Prostate gland (tissue), 2 donors: ENCODE measurements at regions not wholly inside any gene's neighbourhood (a gene's known extent, or its start where the extent isn't known, plus 50 kb on each side); places are given as distances from the start of the nearest gene placed in this dataset.

Experiments
- DNase-seq: peaks from one replicate; pipeline ENCODE4 v3.0.0-alpha.2; 2019; ENCODE audit warnings: low spot score
- H3K27ac ChIP-seq, 2 donors: fragments of 200-600 bp; sonication (generic); 2 replicates each; pipeline ENCODE4 v1.5.1; 2017 to 2019
- H3K27me3 ChIP-seq: fragments of 200-600 bp; sonication (generic); replicated peaks from 2 replicates; pipeline ENCODE4 v1.5.1; 2019; ENCODE audit not compliant: insufficient read depth
- H3K36me3 ChIP-seq, 2 donors: fragments of 200-600 bp; sonication (generic); 1 replicate in 1 of 2; 2 replicates in 1 of 2; pipeline versions ENCODE4 v1.5.1 to v1.8.1; 2017 to 2019
- H3K4me1 ChIP-seq: fragments of 200-600 bp; sonication (generic); replicated peaks from 2 replicates; pipeline ENCODE4 v1.5.1; 2019
- H3K4me3 ChIP-seq, 2 donors: fragments of 200-600 bp; sonication (generic); 2 replicates each; pipeline ENCODE4 v1.5.1; 2017 to 2019
- H3K9me3 ChIP-seq: fragments of 200-600 bp; sonication (generic); 2 replicates; pipeline ENCODE4 v1.5.1; 2017
- CTCF ChIP-seq, 4 experiments: fragments of 200-600 bp in 2 of 4; fragments of 450-650 bp in 2 of 4; sonication (generic) in 2 of 4; IDR thresholded peaks; 1 replicate in 3 of 4; 2 replicates in 1 of 4; pipeline ENCODE4 v1.5.1; 2016 to 2019; ENCODE audit warnings: antibody characterized with exemption in 4 of 4, mild to moderate bottlenecking in 2 of 4, moderate library complexity in 2 of 4
- POLR2A ChIP-seq: fragments of 450-650 bp; IDR thresholded peaks from one replicate; pipeline ENCODE4 v1.6.1; 2016; ENCODE audit warnings: antibody characterized with exemption, mild to moderate bottlenecking
- POLR2AphosphoS5 ChIP-seq: sonication (generic); formaldehyde crosslinking; IDR thresholded peaks from one replicate; pipeline ENCODE4 v1.6.1; 2017; ENCODE audit warnings: antibody characterized with exemption
- WGBS: methylation state at CpG from one replicate; pipeline ENCODE4 v1.1.5; 2018; 5-methylcytosine and 5-hydroxymethylcytosine counted together
- intact Hi-C: fragments of 100-400 bp; cut with DNase I; formaldehyde crosslinking; loops from one replicate; pipeline ENCODE4 v1.14.2; 2022

- Histone ChIP-seq H3K27ac (no peak overlapping the region), H3K4me1 (no peaks in the 10 kb centered on the region), H3K4me3 (no peak overlapping the region), H3K27me3 (no peaks in the 10 kb centered on the region), H3K9me3 (no peaks in the 10 kb centered on the region), H3K36me3 (no peaks in the 10 kb centered on the region)
- 96% methylated on average over 1 of the region's 1 CpG for WGBS
- TF ChIP-seq CTCF (IDR thresholded peaks at IDR 0.05) (no peak), POLR2A (no peak), POLR2AphosphoS5 (no peak)
- intact Hi-C loops = no loop called here
- DNase-seq = no peak
Observed at GRCh38 chr11:130808541-130808940, 107.7 kb downstream of the SNX19 start.

- H3K9me3 ChIP-seq = no peaks in the 10 kb centered on the region
- H3K36me3 ChIP-seq = no peaks in the 10 kb centered on the region
- 86% methylated on average over 8 of the region's 8 CpGs for WGBS
- no peaks in the 10 kb centered on the region for H3K4me1 ChIP-seq
- no peak overlapping the region for H3K27ac ChIP-seq
- no peak overlapping the region for H3K4me3 ChIP-seq
- H3K27me3 ChIP-seq = no peaks in the 10 kb centered on the region
- no peak for DNase-seq
- intact Hi-C loops = no loop called here
- TF ChIP-seq POLR2AphosphoS5 (no peak), POLR2A (no peak), CTCF (IDR thresholded peaks at IDR 0.05) (no peak)
Observed at GRCh38 chr11:130813196-130813595, 103.1 kb downstream of the SNX19 start.

GRCh38 chr11:130813638-130814037 is 102.6 kb downstream of the SNX19 start:
- TF ChIP-seq CTCF (IDR thresholded peaks at IDR 0.05) (no peak), POLR2A (no peak), POLR2AphosphoS5 (no peak)
- no peaks in the 10 kb centered on the region for H3K4me1 ChIP-seq
- 78% methylated on average over 3 of the region's 3 CpGs for WGBS
- intact Hi-C loops = no loop called here
- no peaks in the 10 kb centered on the region for H3K27me3 ChIP-seq
- no peak overlapping the region for H3K27ac ChIP-seq
- H3K36me3 ChIP-seq = no peaks in the 10 kb centered on the region
- H3K4me3 ChIP-seq = no peak overlapping the region
- no peaks in the 10 kb centered on the region for H3K9me3 ChIP-seq
- no peak for DNase-seq

GRCh38 chr11:130814440-130815096 is 101.7 kb downstream of the SNX19 start:
- WGBS = 77% methylated on average over 4 of the region's 4 CpGs
- H3K27ac ChIP-seq = no peak overlapping the region
- no peaks in the 10 kb centered on the region for H3K27me3 ChIP-seq
- no peak for DNase-seq
- intact Hi-C loops = no loop called here
- no peaks in the 10 kb centered on the region for H3K4me1 ChIP-seq
- no peaks in the 10 kb centered on the region for H3K36me3 ChIP-seq
- no peak overlapping the region for H3K4me3 ChIP-seq
- no peak for TF ChIP-seq POLR2A
- no peak for TF ChIP-seq CTCF (IDR thresholded peaks at IDR 0.05)
- no peak for TF ChIP-seq POLR2AphosphoS5
- H3K9me3 ChIP-seq = no peaks in the 10 kb centered on the region

GRCh38 chr11:130815097-130815802 is 101.0 kb downstream of the SNX19 start:
- Histone ChIP-seq H3K9me3 (no peaks in the 10 kb centered on the region), H3K4me1 (no peaks in the 10 kb centered on the region), H3K36me3 (no peaks in the 10 kb centered on the region), H3K27ac (no peak overlapping the region), H3K27me3 (no peaks in the 10 kb centered on the region), H3K4me3 (no peak overlapping the region)
- WGBS = 94% methylated on average over 9 of the region's 9 CpGs
- intact Hi-C loops = no loop called here
- TF ChIP-seq POLR2A (no peak), CTCF (IDR thresholded peaks at IDR 0.05) (no peak)
- DNase-seq = no peak
